Panc1 (cell line): ENCODE measurements at regions not wholly inside any gene's neighbourhood (a gene's known extent, or its start where the extent isn't known, plus 50 kb on each side); places are given as distances from the start of the nearest gene placed in this dataset.

Source experiments
- ATAC-seq: fragments of 200-7000 bp; cut with Tn5 transposase; 2 replicates; pipeline ENCODE4 v1.9.1; 2020; ENCODE audit warnings: mild to moderate bottlenecking, moderate library complexity
- BruUV-seq: library from RNA; stranded (reverse); fragments of 400-500 nt; replicated peaks from 2 replicates; lab custom pipeline; 2021; lab: Mats Ljungman, UMichigan
- CTCF ChIA-PET: fragments of 300-600 bp; sonication (Branson Sonifier 250); formaldehyde crosslinking; loops from one replicate; lab custom pipeline; 2022; ENCODE audit warnings: antibody characterized with exemption; lab: Charles Lee
- POLR2A ChIA-PET: fragments of 300-600 bp; sonication (Branson Sonifier 250); formaldehyde crosslinking; loops from one replicate; lab custom pipeline; 2022; ENCODE audit warnings: antibody characterized with exemption; lab: Charles Lee
- DNase-seq: peaks from one replicate; pipeline ENCODE4 v3.0.0-alpha.2; 2010; ENCODE audit warnings: low read depth, low spot score
- H3K27ac ChIP-seq: 2 replicates; pipeline ENCODE4 v1.5.1; 2011; ENCODE audit warnings: mild to moderate bottlenecking, low read length, inconsistent platforms
- H3K27me3 ChIP-seq: fragments of 200-500 bp; sonication (Bioruptor generic); 2 replicates; pipeline ENCODE4 v1.6.0; 2014; ENCODE audit warnings: low read length, inconsistent platforms; ENCODE audit not compliant: control insufficient read depth, insufficient read depth
- H3K36me3 ChIP-seq: fragments of 200-500 bp; sonication (Bioruptor generic); 2 replicates; pipeline ENCODE4 v1.5.1; 2014; ENCODE audit warnings: inconsistent platforms, mild to moderate bottlenecking, low read length, moderate library complexity; ENCODE audit not compliant: control insufficient read depth, insufficient read depth
- H3K4me1 ChIP-seq: 2 replicates; pipeline ENCODE4 v1.5.1; 2011; ENCODE audit warnings: inconsistent platforms, mild to moderate bottlenecking, low read length, moderate library complexity; ENCODE audit not compliant: control insufficient read depth, insufficient read depth
- H3K4me3 ChIP-seq, 2 experiments: 2 replicates each; pipeline ENCODE4 v1.5.1; 2011 to 2012; ENCODE audit warnings: low read depth in 2 of 2, low read length in 2 of 2, mild to moderate bottlenecking in 2 of 2, inconsistent platforms in 1 of 2, moderate library complexity in 1 of 2
- H3K9me3 ChIP-seq: fragments of 200-500 bp; sonication (Bioruptor generic); 2 replicates; pipeline ENCODE4 v1.5.1; 2014; ENCODE audit warnings: low read depth, mild to moderate bottlenecking, inconsistent platforms, low read length, moderate library complexity; ENCODE audit not compliant: control insufficient read depth, insufficient read depth
- CTCF ChIP-seq: fragments of 450-650 bp; IDR thresholded peaks from 2 replicates; pipeline ENCODE4 v1.5.1; 2017; ENCODE audit warnings: mild to moderate bottlenecking
- POLR2AphosphoS5 ChIP-seq: IDR thresholded peaks from 2 replicates; pipeline ENCODE4 v1.6.1; 2012; ENCODE audit warnings: mild to moderate bottlenecking, low read depth, low read length, moderate library complexity
- REST ChIP-seq, 2 experiments: IDR thresholded peaks; 2 replicates each; pipeline ENCODE4 v1.6.1; 2011 to 2012; ENCODE audit warnings: low read depth in 2 of 2, control low read depth in 1 of 2, low read length in 1 of 2, mild to moderate bottlenecking in 1 of 2, moderate library complexity in 1 of 2; ENCODE audit not compliant: insufficient read depth in 1 of 2
- SIN3A ChIP-seq: IDR thresholded peaks from 2 replicates; pipeline ENCODE4 v1.6.1; 2012; ENCODE audit warnings: low read depth, mild to moderate bottlenecking, low read length, moderate library complexity, borderline replicate concordance; ENCODE audit not compliant: insufficient read depth
- TCF7L2 ChIP-seq: IDR thresholded peaks from 2 replicates; pipeline ENCODE4 v1.6.1; 2011; ENCODE audit warnings: mild to moderate bottlenecking, low read depth, low read length, inconsistent platforms
- in situ Hi-C: cut with HindIII; loops from 2 replicates; pipeline ENCODE4 v1.10.0; 2016; ENCODE audit warnings: low sequenced_read_pairs, low pct_unique_long_range_greater_than_20kb
- intact Hi-C: fragments of 100-400 bp; cut with micrococcal nuclease; formaldehyde crosslinking; loops from one replicate; pipeline ENCODE4 v1.10.0; 2022; ENCODE audit not compliant: unreplicated experiment

- no TSS peak for BruUV-seq
- Histone ChIP-seq H3K27ac (no peak overlapping the region), H3K27me3 (no peaks in the 10 kb centered on the region), H3K9me3 (no peaks in the 10 kb centered on the region), H3K36me3 (no peaks in the 10 kb centered on the region), H3K4me1 (no peaks in the 10 kb centered on the region), H3K4me3 (no peak overlapping the region)
- in situ Hi-C loops (no loop called here), intact Hi-C loops (no loop called here)
- ChIA-PET POLR2A (no interaction called here), CTCF (interaction anchor here (0.8 kb wide), 1 partner anchor 263 kb away, joined by 3 read pairs; no protein-coding TSS in a partner anchor)
- no peak for ATAC-seq
- no peak for DNase-seq
- TF ChIP-seq SIN3A = no peak
Observed at GRCh38 chr11:57103899-57104605, 77.7 kb upstream of the LRRC55 start.

- Histone ChIP-seq H3K36me3 (no peaks in the 10 kb centered on the region), H3K27me3 (peaks cover 4% of the 10 kb centered on the region; the same call in 1 of the 2 replicates), H3K4me1 (no peaks in the 10 kb centered on the region), H3K4me3 (no peak overlapping the region), H3K27ac (no peak overlapping the region), H3K9me3 (no peaks in the 10 kb centered on the region)
- POLR2A ChIA-PET = interaction anchor here (0.7 kb wide), 1 partner anchor 46 kb away, joined by 3 read pairs; no protein-coding TSS in a partner anchor
- ATAC-seq (no peak), DNase-seq (no peak)
- CTCF ChIA-PET = no interaction called here
- TF ChIP-seq POLR2AphosphoS5 (no peak), CTCF (no peak), TCF7L2 (no peak), REST (IDR thresholded peaks at IDR 0.05; ENCODE audit: insufficient read depth in 1 of 2, low read depth in 2 of 2, low read length in 1 of 2) (no peak), SIN3A (no peak)
- intact Hi-C loops (no loop called here), in situ Hi-C loops (no loop called here)
- no TSS peak for BruUV-seq
Observed at GRCh38 chr11:57109331-57109730, 72.4 kb upstream of the LRRC55 start.

GRCh38 chr11:57111619-57112018, 70.1 kb upstream of the LRRC55 start:
- ChIA-PET POLR2A (no interaction called here), CTCF (no interaction called here)
- H3K36me3 ChIP-seq = no peaks in the 10 kb centered on the region
- ATAC-seq = no peak
- in situ Hi-C loops (no loop called here), intact Hi-C loops (no loop called here)
- H3K4me3 ChIP-seq = no peak overlapping the region
- no peak overlapping the region for H3K27ac ChIP-seq
- DNase-seq = no peak
- H3K9me3 ChIP-seq = no peaks in the 10 kb centered on the region
- H3K4me1 ChIP-seq = no peaks in the 10 kb centered on the region
- no TSS peak for BruUV-seq
- H3K27me3 ChIP-seq = peaks cover 4% of the 10 kb centered on the region; the same call in 1 of the 2 replicates
- TF ChIP-seq SIN3A (no peak), TCF7L2 (no peak), POLR2AphosphoS5 (no peak), REST (IDR thresholded peaks at IDR 0.05; ENCODE audit: insufficient read depth in 1 of 2, low read depth in 2 of 2, low read length in 1 of 2) (no peak), CTCF (no peak)
